SKM-1 (cell line): ENCODE measurements at regions not wholly inside any gene's neighbourhood (a gene's known extent, or its start where the extent isn't known, plus 50 kb on each side); places are given as distances from the start of the nearest gene placed in this dataset.
"Not testable (repeated sequence)": the region's sequence is repeated elsewhere in the genome, so short reads cannot be mapped to it uniquely, and the experiment has no call there.

Experiments used
- DNase-seq: peaks from one replicate; lab custom pipeline; 2025; ENCODE audit not compliant: unreplicated experiment; lab: John Stamatoyannopoulos, UW

GRCh38 chr2:878245-878930, 72.3 kb upstream of the SNTG2 start:
- DNase-seq, result no peak

GRCh38 chr2:877747-878146, 72.9 kb upstream of the SNTG2 start:
- DNase-seq, result no peak

- no peak for DNase-seq
Observed at GRCh38 chr2:875687-876615, 74.7 kb upstream of the SNTG2 start.

GRCh38 chr2:873651-874580, 76.7 kb upstream of the SNTG2 start:
- DNase-seq, result no peak

GRCh38 chr2:873027-873426, 77.6 kb upstream of the SNTG2 start:
- DNase-seq, result no peak

- DNase-seq, result no peak
Observed at GRCh38 chr2:871926-872680, 78.5 kb upstream of the SNTG2 start.

- DNase-seq, result no peak
Observed at GRCh38 chr2:871175-871727, 79.4 kb upstream of the SNTG2 start.

GRCh38 chr2:870426-870825, 80.2 kb upstream of the SNTG2 start:
- no peak for DNase-seq

GRCh38 chr2:869894-870293, 80.8 kb upstream of the SNTG2 start:
- DNase-seq, result no peak

GRCh38 chr2:869357-869871, 81.2 kb upstream of the SNTG2 start:
- DNase-seq, result no peak

GRCh38 chr2:868857-869256, 81.8 kb upstream of the SNTG2 start:
- not testable (repeated sequence) for DNase-seq

GRCh38 chr2:867296-867695, 83.4 kb upstream of the SNTG2 start:
- DNase-seq, result no peak

- DNase-seq, result no peak
Observed at GRCh38 chr2:866887-867286, 83.8 kb upstream of the SNTG2 start.

GRCh38 chr2:866009-866680, 84.5 kb upstream of the SNTG2 start:
- no peak for DNase-seq

GRCh38 chr2:864501-865106, 86.0 kb upstream of the SNTG2 start:
- DNase-seq, result no peak

- no peak for DNase-seq
Observed at GRCh38 chr2:863732-864450, 86.8 kb upstream of the SNTG2 start.

- DNase-seq, result no peak
Observed at GRCh38 chr2:862731-863466, 87.8 kb upstream of the SNTG2 start.

GRCh38 chr2:862355-862687, 88.3 kb upstream of the SNTG2 start:
- no peak for DNase-seq
